PFSK-1 (cell line): ENCODE measurements at regions not wholly inside any gene's neighbourhood (a gene's known extent, or its start where the extent isn't known, plus 50 kb on each side); places are given as distances from the start of the nearest gene placed in this dataset.

Source experiments
- SIN3A ChIP-seq: IDR thresholded peaks from 2 replicates; pipeline ENCODE4 v1.6.1; 2012; ENCODE audit warnings: mild to moderate bottlenecking, low read length, moderate library complexity, borderline replicate concordance; ENCODE audit not compliant: insufficient read depth
- TAF1 ChIP-seq: IDR thresholded peaks from 2 replicates; pipeline ENCODE4 v1.6.1; 2012; ENCODE audit warnings: low read length, control low read depth, borderline replicate concordance; ENCODE audit not compliant: insufficient read depth

- TF ChIP-seq TAF1 (no peak), SIN3A (no peak)
Observed at GRCh38 chr5:33237471-33237870, 203.3 kb upstream of the TARS1 start.
